Thoracic aorta (tissue), 2 donors: ENCODE measurements at regions not wholly inside any gene's neighbourhood (a gene's known extent, or its start where the extent isn't known, plus 50 kb on each side); places are given as distances from the start of the nearest gene placed in this dataset.
A peak's percentile ranks its signal among the peaks of the same experiment; 100 is the strongest.

Experiments used
- ATAC-seq: fragments of 150-250 bp; one replicate; pipeline ENCODE4 v1.8.0; 2017; ENCODE audit warnings: low read depth; ENCODE audit not compliant: insufficient number of reproducible peaks, low FRiP score
- DNase-seq: peaks from one replicate; pipeline ENCODE4 v3.0.0-alpha.2; 2020; ENCODE audit warnings: low spot score
- H3K27ac ChIP-seq, 2 donors: fragments of 200-600 bp; sonication (generic); 1 replicate in 1 of 2; 2 replicates in 1 of 2; pipeline ENCODE4 v1.5.1; 2016; ENCODE audit warnings: mild to moderate bottlenecking in 2 of 2, moderate library complexity in 2 of 2
- H3K27me3 ChIP-seq: fragments of 200-600 bp; sonication (generic); replicated peaks from 2 replicates; pipeline ENCODE4 v1.6.0; 2016; ENCODE audit warnings: mild to moderate bottlenecking; ENCODE audit not compliant: insufficient read depth
- H3K36me3 ChIP-seq: fragments of 200-600 bp; sonication (generic); one replicate; pipeline ENCODE4 v1.5.1; 2016
- H3K4me1 ChIP-seq, 2 donors: fragments of 200-600 bp; sonication (generic); 1 replicate in 1 of 2; 2 replicates in 1 of 2; pipeline versions ENCODE4 v1.5.1 to v1.6.0; 2016; ENCODE audit warnings: low read depth in 2 of 2, mild to moderate bottlenecking in 1 of 2; ENCODE audit not compliant: control insufficient read depth in 1 of 2
- H3K4me3 ChIP-seq: fragments of 200-600 bp; sonication (generic); 2 replicates; pipeline ENCODE4 v1.5.1; 2016; ENCODE audit warnings: mild to moderate bottlenecking
- H3K9me3 ChIP-seq: fragments of 200-600 bp; sonication (generic); 2 replicates; pipeline ENCODE4 v1.5.1; 2016
- TF ChIP-seq, protein P1 (sequence below): fragments of 200-600 bp; sonication (generic); IDR thresholded peaks from one replicate; pipeline ENCODE4 v1.5.1; 2019; ENCODE audit warnings: antibody characterized with exemption

DNA sequence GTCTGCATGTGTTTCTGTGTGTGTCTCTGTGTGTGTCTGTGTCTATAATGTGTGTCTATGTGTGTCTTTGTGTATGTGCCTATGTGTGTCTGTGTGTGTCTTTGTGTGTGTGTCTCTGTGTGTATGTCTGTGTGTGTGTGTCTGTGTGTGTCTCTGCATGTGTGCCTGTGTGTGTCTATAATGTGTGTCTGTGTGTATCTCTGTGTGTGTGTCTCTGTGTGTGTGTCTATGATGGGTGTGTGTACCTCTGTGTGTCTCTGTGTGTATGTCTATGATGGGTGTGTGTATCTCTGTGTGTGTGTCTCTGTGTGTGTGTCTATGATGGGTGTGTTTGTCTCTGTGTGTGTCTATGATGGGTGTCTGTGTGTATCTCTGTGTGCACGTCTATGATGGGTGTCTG lies 126.2 kb upstream of the GPC1 start:
- Histone ChIP-seq H3K4me1 (no peaks in the 10 kb centered on the region), H3K36me3 (no peaks in the 10 kb centered on the region), H3K9me3 (no peaks in the 10 kb centered on the region), H3K27ac (no peak overlapping the region), H3K27me3 (no peaks in the 10 kb centered on the region), H3K4me3 (no peak overlapping the region)
- DNase-seq = no peak
- no peak for ATAC-seq
- TF ChIP-seq, protein P1, sequence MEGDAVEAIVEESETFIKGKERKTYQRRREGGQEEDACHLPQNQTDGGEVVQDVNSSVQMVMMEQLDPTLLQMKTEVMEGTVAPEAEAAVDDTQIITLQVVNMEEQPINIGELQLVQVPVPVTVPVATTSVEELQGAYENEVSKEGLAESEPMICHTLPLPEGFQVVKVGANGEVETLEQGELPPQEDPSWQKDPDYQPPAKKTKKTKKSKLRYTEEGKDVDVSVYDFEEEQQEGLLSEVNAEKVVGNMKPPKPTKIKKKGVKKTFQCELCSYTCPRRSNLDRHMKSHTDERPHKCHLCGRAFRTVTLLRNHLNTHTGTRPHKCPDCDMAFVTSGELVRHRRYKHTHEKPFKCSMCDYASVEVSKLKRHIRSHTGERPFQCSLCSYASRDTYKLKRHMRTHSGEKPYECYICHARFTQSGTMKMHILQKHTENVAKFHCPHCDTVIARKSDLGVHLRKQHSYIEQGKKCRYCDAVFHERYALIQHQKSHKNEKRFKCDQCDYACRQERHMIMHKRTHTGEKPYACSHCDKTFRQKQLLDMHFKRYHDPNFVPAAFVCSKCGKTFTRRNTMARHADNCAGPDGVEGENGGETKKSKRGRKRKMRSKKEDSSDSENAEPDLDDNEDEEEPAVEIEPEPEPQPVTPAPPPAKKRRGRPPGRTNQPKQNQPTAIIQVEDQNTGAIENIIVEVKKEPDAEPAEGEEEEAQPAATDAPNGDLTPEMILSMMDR = no peak

DNA sequence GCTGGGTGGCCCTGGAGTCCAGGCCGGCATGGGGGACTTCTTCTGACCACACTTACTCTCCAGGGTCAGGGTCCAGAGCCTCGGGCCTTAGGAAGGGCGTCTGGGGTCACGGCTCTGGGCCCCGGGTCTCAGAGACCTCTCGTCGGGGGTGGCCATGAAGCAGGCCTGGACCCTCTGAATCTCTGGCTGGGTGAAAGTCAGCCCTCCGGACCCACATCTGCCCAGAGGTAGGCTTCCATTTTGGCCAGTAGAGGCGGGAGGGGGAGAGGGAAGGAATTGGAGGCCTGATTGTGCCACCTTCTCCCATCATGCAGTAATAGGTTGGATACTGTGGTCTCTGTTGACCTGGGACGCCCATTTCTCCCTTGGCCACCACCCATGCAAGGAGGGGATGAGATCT lies 125.3 kb upstream of the GPC1 start:
- ATAC-seq (no peak), DNase-seq (no peak)
- no peaks in the 10 kb centered on the region for H3K27me3 ChIP-seq
- no peaks in the 10 kb centered on the region for H3K36me3 ChIP-seq
- TF ChIP-seq, protein P1 = no peak
- no peaks in the 10 kb centered on the region for H3K4me1 ChIP-seq
- H3K4me3 ChIP-seq = no peak overlapping the region
- H3K9me3 ChIP-seq = no peaks in the 10 kb centered on the region
- no peak overlapping the region for H3K27ac ChIP-seq

DNA sequence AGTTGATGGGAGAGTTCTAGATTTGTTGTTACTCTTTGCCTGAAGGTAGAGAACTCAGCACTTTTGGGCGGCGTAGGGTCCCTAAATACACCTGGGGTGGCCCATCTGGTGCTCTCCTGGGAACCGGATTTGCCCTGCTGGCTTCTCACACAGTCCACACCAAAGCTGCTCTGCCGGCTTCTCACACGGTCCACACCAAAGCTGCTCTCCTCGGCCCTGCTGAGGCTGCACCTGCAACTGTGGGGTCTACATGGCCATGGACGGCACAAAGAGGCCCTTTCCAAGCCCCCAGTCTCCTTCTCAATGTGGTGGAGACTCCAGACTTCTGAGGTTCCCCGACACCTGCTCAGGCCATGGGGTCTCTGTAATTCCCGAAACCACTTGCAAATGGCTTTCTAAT lies 124.8 kb upstream of the GPC1 start:
- Histone ChIP-seq H3K4me3 (no peak overlapping the region), H3K27me3 (no peaks in the 10 kb centered on the region), H3K9me3 (no peaks in the 10 kb centered on the region), H3K4me1 (no peaks in the 10 kb centered on the region), H3K27ac (no peak overlapping the region), H3K36me3 (no peaks in the 10 kb centered on the region)
- TF ChIP-seq, protein P1 = no peak
- no peak for ATAC-seq
- no peak for DNase-seq

DNA sequence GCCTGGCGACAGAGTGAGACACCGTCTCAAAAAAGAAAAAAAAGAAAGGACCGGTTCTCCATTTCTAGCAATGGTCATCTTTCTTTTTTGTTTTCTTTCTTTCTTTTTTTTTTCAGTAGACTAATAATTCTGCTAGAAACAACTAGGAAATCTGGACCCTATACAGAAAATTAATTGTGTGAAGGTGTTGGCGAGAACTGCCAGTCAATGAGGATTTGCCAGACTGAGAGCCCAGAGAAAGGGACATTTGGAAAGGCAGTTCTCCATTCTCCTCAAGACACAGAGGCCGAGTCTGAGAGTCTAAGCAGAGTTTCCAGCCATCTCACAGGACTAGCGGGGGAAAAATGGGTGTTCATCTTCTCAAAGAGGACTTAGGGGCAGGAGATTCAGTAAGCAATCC lies 123.6 kb upstream of the GPC1 start:
- DNase-seq = no peak
- H3K9me3 ChIP-seq = no peaks in the 10 kb centered on the region
- no peaks in the 10 kb centered on the region for H3K4me1 ChIP-seq
- TF ChIP-seq, protein P1 = no peak
- H3K27me3 ChIP-seq = no peaks in the 10 kb centered on the region
- H3K4me3 ChIP-seq = no peak overlapping the region
- H3K27ac ChIP-seq = no peak overlapping the region
- no peaks in the 10 kb centered on the region for H3K36me3 ChIP-seq
- ATAC-seq = no peak

DNA sequence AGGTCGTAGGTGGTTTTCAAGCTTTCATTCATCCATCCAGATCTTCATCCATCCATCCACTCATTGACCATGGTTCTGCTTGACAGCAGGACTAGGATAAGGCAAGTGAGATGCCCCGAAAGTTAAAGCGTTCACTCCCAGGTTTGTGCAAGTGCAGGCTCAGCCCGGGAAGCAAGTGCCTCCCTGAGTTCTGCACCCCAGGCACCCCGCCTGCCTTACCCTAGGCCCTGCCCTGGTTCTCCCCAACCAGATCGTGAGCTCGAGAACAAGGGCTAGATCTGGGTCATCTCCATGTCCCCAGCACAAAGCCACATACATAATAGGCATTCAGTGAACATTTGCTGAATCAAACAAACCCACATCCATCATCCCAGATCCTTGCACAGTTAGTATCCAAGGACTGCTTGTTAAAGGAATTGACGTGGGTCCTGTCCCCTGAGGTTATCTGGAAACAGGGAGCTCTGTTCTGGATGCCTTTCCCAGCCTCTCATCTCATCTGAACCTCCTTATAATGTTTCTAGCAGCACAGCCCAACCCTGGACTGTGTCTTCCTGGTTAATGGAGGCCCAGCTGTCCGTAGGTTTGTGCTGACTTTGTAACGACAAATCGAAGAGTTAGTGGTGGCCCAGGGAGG lies 116.1 kb upstream of the GPC1 start:
- Histone ChIP-seq H3K9me3 (no peaks in the 10 kb centered on the region), H3K4me3 (no peak overlapping the region), H3K27ac (peak overlapping the region in 1 of 2 donors; percentile 40), H3K27me3 (no peaks in the 10 kb centered on the region), H3K4me1 (peaks cover 0 to 15% of the 10 kb centered on the region in 2 donors), H3K36me3 (no peaks in the 10 kb centered on the region)
- TF ChIP-seq, protein P1 = no peak
- DNase-seq (no peak), ATAC-seq (no peak)
